ENCODE measurements at regions not wholly inside any gene's neighbourhood (a gene's known extent, or its start where the extent isn't known, plus 50 kb on each side); places are given as distances from the start of the nearest gene placed in this dataset.

DNA sequence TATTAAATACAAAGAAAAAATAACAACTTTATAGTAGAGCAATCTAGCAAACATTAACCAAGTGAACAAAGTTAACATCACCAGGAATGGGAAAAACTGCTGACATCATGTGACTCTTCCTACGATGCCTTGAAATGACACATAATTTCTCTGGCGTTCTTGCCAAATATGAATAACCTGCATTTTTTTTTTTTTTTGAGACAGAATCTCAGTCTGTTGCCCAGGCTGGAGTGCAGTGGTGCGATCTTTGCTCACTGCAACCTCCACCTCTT lies 126.5 kb upstream of the VKORC1L1 start:
- TF ChIP-seq, protein P1, sequence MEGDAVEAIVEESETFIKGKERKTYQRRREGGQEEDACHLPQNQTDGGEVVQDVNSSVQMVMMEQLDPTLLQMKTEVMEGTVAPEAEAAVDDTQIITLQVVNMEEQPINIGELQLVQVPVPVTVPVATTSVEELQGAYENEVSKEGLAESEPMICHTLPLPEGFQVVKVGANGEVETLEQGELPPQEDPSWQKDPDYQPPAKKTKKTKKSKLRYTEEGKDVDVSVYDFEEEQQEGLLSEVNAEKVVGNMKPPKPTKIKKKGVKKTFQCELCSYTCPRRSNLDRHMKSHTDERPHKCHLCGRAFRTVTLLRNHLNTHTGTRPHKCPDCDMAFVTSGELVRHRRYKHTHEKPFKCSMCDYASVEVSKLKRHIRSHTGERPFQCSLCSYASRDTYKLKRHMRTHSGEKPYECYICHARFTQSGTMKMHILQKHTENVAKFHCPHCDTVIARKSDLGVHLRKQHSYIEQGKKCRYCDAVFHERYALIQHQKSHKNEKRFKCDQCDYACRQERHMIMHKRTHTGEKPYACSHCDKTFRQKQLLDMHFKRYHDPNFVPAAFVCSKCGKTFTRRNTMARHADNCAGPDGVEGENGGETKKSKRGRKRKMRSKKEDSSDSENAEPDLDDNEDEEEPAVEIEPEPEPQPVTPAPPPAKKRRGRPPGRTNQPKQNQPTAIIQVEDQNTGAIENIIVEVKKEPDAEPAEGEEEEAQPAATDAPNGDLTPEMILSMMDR (optimal IDR thresholded peaks at IDR 0.05 in 1 of 3, IDR thresholded peaks at IDR 0.05 in 1 of 3, conservative IDR thresholded peaks at IDR 0.05 in 1 of 3; ENCODE audit: extremely low read depth in 1 of 3, insufficient read depth in 2 of 3, low read length in 3 of 3), result no peak
- TF ChIP-seq EZH2 (IDR thresholded peaks at IDR 0.05; ENCODE audit: low read length), result no peak

All from keratinocyte (primary cell).